Parathyroid adenoma (tissue), 2 donors: ENCODE measurements at regions not wholly inside any gene's neighbourhood (a gene's known extent, or its start where the extent isn't known, plus 50 kb on each side); places are given as distances from the start of the nearest gene placed in this dataset.

Experiments
- H2AFZ ChIP-seq: fragments of 300-600 bp; sonication (generic); one replicate; pipeline ENCODE4 v1.7.0; 2017; ENCODE audit warnings: antibody characterized with exemption, mild to moderate bottlenecking
- H3K27ac ChIP-seq: fragments of 300-600 bp; sonication (generic); one replicate; pipeline ENCODE4 v1.7.0; 2017
- H3K27me3 ChIP-seq: fragments of 300-600 bp; sonication (generic); one replicate; pipeline ENCODE4 v1.7.0; 2017; ENCODE audit warnings: low read length; ENCODE audit not compliant: control insufficient read depth, insufficient read depth
- H3K36me3 ChIP-seq: fragments of 300-600 bp; sonication (generic); one replicate; pipeline ENCODE4 v1.7.0; 2017; ENCODE audit warnings: low read length; ENCODE audit not compliant: control insufficient read depth, insufficient read depth
- H3K4me1 ChIP-seq: fragments of 300-600 bp; sonication (generic); one replicate; pipeline ENCODE4 v1.7.0; 2017; ENCODE audit warnings: control low read depth
- H3K4me2 ChIP-seq: fragments of 300-600 bp; sonication (generic); one replicate; pipeline ENCODE4 v1.7.0; 2017; ENCODE audit warnings: low read length
- H3K4me3 ChIP-seq: fragments of 300-600 bp; sonication (generic); one replicate; pipeline ENCODE4 v1.7.0; 2017; ENCODE audit warnings: low read depth, low read length
- H3K79me2 ChIP-seq: fragments of 300-600 bp; sonication (generic); one replicate; pipeline ENCODE4 v1.7.0; 2017; ENCODE audit warnings: control low read depth
- H3K9ac ChIP-seq: fragments of 300-600 bp; sonication (generic); one replicate; pipeline ENCODE4 v1.7.0; 2017; ENCODE audit warnings: mild to moderate bottlenecking
- H3K9me3 ChIP-seq: fragments of 300-600 bp; sonication (generic); one replicate; pipeline ENCODE4 v1.7.0; 2017; ENCODE audit warnings: low read length; ENCODE audit not compliant: control insufficient read depth
- TF ChIP-seq, protein P1 (sequence below): fragments of 300-600 bp; sonication (generic); IDR thresholded peaks from one replicate; pipeline ENCODE4 v1.7.0; 2017; ENCODE audit warnings: antibody characterized with exemption, mild to moderate bottlenecking
- donor health status: primary hyperparathyroidism.

DNA sequence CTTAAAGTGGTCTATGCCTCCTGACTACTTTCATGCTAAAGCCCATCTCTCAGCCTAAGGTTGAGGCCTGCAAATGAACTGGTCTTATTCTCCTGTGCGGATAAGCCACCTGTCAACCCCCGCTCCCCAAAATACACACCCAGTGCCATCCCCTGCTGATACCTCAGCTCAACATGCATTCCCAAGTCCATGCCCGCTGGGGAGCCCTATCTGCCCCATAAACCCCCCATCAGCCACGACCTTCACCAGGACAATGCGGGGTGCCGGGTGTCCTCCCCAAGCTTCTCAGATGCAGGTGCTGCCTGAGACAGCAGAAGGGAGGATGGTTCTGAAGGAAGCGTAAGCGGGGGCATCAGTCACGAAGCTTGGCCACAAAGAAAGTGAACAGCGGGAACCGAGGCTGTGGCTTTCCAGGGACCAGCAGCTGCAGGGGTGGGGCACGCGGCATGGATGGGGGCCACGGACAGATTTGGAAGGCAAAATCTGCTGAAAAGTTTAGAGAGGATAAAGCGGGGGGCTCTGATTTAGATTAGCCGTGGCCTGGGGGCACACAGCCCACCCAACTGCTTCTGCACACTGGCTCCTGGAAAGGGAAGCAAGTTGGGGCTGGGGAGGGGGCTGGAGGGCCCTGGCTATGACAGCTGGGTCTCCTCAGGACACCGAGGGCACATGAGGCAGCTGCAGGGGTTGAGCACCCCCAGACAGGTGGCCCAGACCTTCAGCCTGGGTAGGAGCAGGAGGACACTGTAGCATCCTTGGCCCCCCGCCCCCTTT is 1391.9 kb downstream of the TBC1D22A start:
- Histone ChIP-seq H2AFZ (no peak overlapping the region), H3K4me3 (no peak overlapping the region), H3K27ac (no peak overlapping the region), H3K79me2 (no peaks in the 10 kb centered on the region), H3K36me3 (no peaks in the 10 kb centered on the region), H3K4me2 (no peak overlapping the region), H3K27me3 (no peaks in the 10 kb centered on the region), H3K9ac (no peak overlapping the region), H3K4me1 (no peaks in the 10 kb centered on the region), H3K9me3 (no peaks in the 10 kb centered on the region)
- TF ChIP-seq, protein P1, sequence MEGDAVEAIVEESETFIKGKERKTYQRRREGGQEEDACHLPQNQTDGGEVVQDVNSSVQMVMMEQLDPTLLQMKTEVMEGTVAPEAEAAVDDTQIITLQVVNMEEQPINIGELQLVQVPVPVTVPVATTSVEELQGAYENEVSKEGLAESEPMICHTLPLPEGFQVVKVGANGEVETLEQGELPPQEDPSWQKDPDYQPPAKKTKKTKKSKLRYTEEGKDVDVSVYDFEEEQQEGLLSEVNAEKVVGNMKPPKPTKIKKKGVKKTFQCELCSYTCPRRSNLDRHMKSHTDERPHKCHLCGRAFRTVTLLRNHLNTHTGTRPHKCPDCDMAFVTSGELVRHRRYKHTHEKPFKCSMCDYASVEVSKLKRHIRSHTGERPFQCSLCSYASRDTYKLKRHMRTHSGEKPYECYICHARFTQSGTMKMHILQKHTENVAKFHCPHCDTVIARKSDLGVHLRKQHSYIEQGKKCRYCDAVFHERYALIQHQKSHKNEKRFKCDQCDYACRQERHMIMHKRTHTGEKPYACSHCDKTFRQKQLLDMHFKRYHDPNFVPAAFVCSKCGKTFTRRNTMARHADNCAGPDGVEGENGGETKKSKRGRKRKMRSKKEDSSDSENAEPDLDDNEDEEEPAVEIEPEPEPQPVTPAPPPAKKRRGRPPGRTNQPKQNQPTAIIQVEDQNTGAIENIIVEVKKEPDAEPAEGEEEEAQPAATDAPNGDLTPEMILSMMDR = no peak

DNA sequence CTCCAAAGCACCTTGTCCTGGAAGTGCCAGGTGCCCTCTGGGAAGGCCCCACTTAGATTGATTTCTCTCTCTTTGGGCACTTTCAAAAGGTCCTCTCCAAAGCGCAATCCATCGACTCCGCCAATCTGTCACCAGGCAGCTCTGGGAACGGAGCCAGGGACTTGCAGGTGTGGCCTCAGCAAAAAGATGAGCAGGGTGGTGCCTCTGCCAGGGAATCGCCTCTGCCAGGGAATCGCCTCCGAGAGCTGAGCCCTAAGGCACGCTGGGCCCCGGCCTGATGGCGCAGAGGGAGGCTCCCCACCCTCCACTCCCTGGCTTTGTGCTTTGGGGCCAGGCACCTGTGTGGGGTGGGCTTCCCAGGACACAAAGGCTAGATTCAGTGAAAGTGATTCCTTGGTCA is 1391.3 kb downstream of the TBC1D22A start:
- no peaks in the 10 kb centered on the region for H3K79me2 ChIP-seq
- no peak overlapping the region for H2AFZ ChIP-seq
- no peaks in the 10 kb centered on the region for H3K36me3 ChIP-seq
- H3K4me2 ChIP-seq = no peak overlapping the region
- H3K27me3 ChIP-seq = no peaks in the 10 kb centered on the region
- TF ChIP-seq, protein P1 = no peak
- H3K4me3 ChIP-seq = no peak overlapping the region
- H3K9me3 ChIP-seq = no peaks in the 10 kb centered on the region
- no peak overlapping the region for H3K9ac ChIP-seq
- H3K4me1 ChIP-seq = no peaks in the 10 kb centered on the region
- H3K27ac ChIP-seq = no peak overlapping the region

DNA sequence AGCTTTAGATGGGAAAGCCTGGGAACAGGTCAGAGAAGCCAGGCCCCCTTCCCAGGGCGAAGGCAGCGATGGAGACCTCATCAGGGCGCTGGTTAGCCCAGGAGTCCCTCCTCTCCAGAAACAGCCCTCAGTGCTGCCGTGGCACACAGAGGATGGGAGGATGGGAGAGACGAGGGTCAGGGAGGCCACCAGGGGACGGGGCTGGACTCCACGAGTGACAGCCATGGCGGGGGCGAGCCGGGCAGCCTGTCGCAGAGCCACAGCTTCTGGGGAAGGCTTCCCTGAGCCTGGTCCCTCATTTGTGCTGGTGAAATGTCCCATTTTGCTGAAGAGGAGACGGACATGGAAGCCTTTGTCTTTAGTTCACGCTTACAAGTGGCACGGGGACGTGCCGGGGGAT is 1390.5 kb downstream of the TBC1D22A start:
- Histone ChIP-seq H3K4me3 (no peak overlapping the region), H2AFZ (no peak overlapping the region), H3K27me3 (no peaks in the 10 kb centered on the region), H3K9ac (no peak overlapping the region), H3K36me3 (no peaks in the 10 kb centered on the region), H3K79me2 (no peaks in the 10 kb centered on the region), H3K4me2 (no peak overlapping the region), H3K9me3 (no peaks in the 10 kb centered on the region), H3K27ac (no peak overlapping the region), H3K4me1 (no peaks in the 10 kb centered on the region)
- TF ChIP-seq, protein P1 = no peak

DNA sequence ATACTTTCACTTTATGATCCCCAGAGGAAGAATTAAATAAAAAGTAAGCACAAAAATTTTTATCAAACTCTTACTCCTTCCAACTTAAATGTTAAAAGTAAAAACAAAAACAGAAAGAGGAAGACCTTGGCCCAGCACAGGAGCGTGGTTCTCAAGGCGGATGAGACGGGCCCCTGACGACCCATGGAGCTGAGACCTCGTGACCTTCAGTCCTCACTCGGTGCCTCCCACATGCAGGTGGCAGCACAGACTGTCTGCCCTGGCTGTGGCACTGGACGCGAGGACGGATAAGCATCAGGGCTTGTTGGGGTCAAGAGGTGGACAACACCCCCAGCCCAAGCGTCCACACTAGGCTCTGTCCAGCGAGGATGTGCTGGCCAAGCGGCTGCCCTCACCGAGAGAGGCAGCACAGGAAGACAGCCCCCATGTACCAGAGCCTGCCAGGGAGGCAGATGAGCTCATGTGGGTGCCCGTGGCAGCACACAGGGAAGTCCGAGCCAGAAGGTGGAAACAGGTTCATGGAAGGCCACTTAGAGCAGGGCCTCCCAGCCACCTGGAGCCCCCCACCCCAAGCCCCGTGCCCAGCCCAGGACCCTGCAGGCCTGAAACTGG is 1389.8 kb downstream of the TBC1D22A start:
- Histone ChIP-seq H3K27me3 (no peaks in the 10 kb centered on the region), H3K4me2 (no peak overlapping the region), H3K4me1 (no peaks in the 10 kb centered on the region), H2AFZ (no peak overlapping the region), H3K9ac (no peak overlapping the region), H3K27ac (no peak overlapping the region), H3K36me3 (no peaks in the 10 kb centered on the region), H3K79me2 (no peaks in the 10 kb centered on the region), H3K9me3 (no peaks in the 10 kb centered on the region), H3K4me3 (no peak overlapping the region)
- TF ChIP-seq, protein P1 = no peak
